Superior temporal gyrus (tissue), 1 donor: ENCODE measurements at regions not wholly inside any gene's neighbourhood (a gene's known extent, or its start where the extent isn't known, plus 50 kb on each side); places are given as distances from the start of the nearest gene placed in this dataset.

Source experiments
- DNase-seq: peaks from one replicate; pipeline ENCODE4 v3.0.0-alpha.2; 2016; ENCODE audit errors: extremely low spot score

GRCh38 chr18:46407486-46408166 lies 249.4 kb downstream of the LOXHD1 start:
- DNase-seq = no peak

GRCh38 chr18:46408334-46408987 lies 248.6 kb downstream of the LOXHD1 start:
- DNase-seq = no peak

DNA sequence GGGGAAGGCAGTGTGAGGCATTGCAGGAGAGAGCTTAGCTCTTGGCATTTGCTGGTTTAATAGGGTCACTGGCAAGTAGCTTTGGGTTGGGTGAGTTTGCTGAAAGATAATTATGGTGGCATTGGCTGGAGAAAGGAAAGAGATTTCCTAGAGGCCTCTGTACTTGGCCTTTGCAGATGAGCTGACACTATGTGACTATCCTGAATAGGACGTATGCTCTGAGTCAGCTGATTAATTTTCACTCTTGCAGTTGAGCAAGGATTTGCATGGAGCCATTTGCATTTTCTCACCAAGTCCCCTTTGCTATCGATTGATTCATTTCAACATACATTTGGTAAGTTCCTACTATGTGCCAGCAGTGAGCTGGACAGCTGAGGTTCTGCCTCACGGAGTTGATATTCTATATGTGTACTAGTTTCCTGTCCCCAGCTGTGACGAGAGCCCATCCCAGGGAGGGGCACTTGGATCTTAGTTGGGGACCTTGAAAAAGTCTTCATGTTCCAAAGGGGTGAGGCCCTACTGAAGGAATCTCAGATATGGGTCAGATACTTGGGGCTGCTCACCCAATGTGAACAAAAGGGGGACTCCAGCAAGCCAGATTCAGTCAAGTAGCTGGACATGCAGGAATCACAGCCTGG lies 245.7 kb downstream of the LOXHD1 start:
- DNase-seq = no peak

DNA sequence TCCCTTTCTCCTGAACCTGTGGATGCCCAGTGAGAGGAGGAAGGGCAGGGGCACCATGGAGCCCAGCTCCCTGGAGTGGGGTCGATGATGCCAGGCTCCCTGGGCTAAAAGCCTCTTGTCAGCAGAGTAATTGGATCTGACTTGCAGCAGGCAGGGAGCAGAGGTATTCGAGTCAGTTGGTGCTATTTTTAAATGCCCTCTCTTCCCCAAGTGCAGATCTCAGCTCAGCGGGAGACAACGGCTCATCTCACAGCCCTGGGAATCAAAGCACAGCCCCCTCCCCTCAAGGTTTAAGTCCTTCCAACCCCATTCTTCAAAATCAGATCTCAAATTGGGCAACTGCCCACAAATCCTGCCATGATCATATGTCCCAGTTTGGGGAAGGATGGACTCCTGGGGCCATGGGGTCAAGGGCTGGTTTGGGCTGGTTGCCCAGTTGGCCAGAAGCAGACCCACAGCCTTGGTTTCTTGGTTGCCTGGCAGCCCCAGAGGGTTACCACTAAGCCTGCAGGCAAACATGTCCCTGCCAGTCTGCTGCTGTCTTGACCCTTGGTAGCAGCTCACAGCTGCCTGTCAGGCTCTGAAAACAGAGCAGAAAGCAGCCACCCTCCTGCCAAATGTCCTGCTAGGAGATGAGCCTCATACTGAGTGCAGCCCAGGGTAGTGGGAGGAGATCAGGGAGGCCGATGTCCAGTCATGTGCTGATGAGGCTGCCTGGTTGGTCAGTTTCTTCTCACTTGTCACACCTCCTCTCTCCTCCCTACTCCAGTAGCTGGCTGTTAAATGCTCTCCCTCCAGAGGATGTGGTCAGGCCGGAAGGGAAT lies 244.9 kb downstream of the LOXHD1 start:
- no peak for DNase-seq

DNA sequence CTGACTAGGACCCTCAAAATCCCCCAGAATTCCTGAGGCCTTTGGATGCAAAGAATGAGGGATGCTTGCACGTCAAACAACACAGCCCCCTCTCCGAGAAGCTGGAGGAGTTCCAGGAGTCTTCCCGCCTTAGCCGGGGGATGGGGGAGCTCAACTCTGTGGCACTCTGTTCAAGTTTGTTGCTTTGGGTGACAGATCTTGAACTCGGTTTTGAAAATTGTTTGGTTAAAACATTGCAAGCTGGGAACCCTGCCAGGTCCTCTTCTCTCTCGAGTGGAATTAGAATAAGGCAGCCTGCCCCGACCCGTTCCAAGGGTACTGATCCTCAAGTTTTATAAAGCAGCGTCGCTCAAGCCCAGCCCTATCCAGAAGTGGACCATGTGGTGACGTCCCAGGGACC lies 244.1 kb downstream of the LOXHD1 start:
- no peak for DNase-seq

- DNase-seq = no peak
Measured at GRCh38 chr18:46413684-46414083, 243.3 kb downstream of the LOXHD1 start.

DNA sequence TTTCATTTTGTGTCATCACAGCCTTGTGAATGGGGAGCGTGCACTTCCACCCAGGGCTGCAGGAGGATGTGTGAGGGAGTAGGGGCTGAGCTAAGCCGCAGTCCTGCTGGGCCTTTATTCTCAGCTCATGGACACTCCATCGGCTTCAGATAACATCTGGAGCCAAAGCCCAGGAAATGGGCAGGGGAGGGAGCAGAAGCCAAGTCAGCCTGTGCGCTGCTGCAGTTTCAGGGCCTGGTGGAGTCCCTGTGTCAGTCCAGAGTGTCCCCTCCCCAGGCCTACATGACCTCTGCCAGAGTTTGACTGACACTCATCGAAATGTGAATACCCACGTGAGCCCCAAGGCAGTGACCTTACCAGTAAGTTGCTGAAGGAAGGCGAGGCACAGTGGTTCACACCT lies 242.2 kb downstream of the LOXHD1 start:
- DNase-seq = no peak

DNA sequence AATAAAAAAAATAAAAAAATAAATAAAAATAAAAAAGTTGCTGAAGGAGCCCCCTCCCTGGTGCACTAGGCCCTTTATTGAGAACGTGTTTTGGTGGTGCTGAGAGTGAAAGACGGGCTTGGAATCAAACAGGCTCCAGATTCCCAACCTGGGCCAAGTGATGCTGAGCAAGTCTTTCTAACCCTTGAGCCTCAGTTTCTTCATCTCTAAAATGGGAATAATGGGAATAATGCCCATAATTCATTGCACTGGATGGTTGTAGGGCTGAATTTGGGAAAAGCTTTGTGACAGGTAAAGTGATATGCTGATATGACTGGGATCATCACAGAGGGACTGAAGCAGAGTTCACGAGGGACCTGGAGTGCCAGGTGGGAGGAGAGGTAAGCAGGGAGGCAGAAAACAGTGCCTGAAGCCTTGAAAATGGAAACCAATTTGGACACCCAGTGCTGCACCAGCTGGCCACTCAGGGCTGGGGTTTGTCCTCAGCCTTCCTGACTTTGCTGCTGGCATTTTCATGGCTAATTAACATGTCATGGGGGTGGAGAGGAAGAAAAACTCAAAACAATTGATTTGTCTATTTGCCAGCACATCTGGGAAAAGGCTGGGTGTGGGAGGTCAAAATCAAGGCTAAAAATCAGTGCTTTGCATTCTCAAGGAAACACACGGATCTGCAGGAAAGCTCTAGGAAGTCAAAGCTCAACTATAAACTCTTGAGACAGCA lies 241.3 kb downstream of the LOXHD1 start:
- no peak for DNase-seq

DNA sequence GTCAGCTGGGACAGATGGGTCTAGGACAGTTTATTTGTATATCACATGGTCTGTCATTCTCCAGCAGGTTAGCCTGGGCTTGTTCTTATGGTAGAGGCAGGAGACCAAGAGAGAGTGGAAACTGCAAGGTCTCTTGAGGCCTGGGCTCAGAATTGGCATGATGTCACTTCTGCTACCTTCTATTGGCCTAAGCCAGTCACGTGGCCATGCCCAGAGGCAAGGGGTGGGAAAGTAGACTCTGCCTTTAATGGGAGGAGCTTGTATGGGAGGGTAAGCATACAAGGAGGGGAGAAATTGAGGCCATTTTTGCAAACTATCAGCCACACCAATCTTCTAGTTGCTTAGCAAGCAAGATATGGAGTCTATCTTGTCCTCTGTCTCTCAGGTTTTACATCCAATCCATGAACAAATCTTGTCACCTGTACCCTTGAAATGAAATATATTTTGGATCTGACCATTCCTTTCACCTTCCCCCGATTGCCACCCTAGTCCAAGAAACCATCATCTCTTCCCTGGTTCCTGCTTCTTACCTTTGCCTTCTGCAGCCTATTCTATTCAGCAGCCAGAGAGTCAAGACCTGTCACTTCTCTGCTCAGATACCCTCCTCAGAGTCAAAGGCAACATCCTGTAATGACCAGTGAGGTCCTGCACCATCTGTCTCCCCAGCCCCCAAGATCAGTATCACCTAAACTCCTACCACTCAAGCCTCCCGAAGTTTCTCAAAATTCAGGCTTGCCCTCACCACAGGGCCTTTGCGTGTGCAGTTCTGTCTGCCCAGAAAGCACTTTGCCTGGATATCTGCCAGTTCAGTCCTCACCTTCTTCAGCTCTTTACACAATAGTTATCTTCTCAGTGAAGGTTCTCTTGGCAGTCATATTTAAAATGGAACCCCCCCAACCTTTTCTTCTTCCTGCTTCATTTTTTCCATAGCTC lies 240.0 kb downstream of the LOXHD1 start:
- no peak for DNase-seq

GRCh38 chr18:46418663-46419260 lies 238.3 kb downstream of the LOXHD1 start:
- no peak for DNase-seq

- no peak for DNase-seq
Measured at GRCh38 chr18:46419391-46420141, 237.5 kb downstream of the LOXHD1 start.

- DNase-seq = no peak
Measured at GRCh38 chr18:46421973-46422551, 235.0 kb downstream of the LOXHD1 start.

DNA sequence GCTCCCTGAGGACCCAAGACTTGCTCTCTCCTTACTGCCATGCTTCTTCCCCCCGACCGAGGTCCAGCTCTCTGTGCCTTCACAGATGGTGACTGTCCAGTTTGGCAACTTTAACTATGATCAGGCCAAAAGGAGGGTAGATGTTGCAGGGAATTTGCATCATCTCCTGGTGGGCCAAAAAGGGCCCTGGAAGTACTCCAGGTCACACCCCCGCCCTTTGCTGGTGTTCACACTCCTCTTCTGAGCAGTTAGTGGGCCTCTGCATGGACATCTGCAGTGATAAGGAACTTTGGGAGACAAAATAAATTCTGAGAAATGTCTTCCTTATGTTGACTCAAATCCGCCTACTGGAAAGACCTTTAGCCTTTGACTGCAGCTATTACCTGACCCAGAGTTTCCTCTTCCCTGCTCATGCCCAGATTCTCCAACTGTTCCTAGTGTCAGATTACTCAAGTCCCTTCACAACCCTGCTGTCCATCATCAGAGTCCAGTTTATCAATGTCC lies 234.4 kb downstream of the LOXHD1 start:
- DNase-seq = no peak

DNA sequence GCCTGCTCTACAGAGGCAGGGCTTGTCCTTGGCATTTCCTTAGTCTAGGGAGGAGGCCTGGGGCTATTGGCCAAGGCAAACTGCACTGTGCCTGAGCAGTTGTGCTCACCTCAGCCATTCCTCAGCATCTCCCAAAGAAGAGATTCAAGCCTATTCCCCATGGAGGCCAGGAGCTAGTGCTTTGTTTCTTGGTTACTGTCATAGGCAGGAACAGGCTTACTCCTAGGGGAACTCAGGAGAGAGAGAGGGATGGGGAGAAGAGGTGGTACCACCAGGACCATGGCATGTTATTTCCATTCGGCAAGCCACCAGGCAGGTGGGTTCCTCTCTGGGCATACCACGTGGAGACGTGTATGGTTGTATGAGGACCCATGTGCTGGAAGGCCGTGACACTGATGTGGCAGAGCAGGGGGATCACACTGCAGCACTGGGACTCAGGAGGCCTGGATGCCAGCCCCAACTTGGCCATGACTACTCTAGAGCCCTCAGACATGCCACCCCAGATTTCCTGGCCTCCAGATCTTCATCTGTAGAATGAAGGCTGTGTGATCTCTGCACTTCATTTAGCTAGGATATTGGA lies 233.7 kb downstream of the LOXHD1 start:
- DNase-seq = no peak

DNA sequence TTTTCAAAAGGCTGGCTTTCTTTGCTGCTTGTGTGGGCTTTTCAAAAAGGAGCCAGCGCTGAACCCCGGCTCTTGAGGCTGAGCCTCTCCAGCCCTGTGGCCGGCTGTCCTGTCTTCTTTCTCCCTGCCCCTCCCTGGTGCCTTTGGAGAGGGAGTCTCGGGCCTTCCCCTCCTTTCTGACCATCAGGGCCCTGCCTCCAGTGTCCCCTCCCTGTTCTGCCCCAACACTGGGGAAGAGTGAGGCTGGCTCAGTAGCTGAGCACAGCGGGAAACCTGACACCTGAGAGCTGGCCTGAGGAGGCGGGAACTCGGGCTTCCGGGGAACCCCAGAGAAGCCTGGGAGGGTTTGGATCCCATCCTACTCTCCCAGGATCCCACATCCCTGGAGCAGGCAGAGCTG lies 232.1 kb downstream of the LOXHD1 start:
- no peak for DNase-seq

DNA sequence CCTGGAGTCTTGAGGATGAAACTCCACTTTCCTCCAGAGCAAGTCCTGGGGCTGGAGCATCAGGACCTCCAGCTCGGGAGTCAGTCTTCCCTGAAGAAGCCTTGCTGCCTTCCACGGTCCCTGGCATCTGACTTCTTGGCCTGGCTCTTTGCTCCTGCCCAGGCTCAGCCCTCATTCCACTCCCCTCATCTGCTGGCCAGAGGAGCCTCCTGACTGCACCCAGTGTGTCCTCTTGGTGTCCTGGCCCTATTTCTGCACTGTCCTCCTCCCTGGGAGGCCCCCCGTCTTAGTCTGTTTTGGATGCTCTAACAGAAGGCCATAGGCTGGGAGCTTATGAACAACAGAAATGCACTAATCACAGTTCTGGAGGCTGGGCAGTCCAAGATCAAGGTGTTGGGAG lies 231.5 kb downstream of the LOXHD1 start:
- DNase-seq = no peak

- no peak for DNase-seq
Measured at GRCh38 chr18:46426021-46426678, 230.9 kb downstream of the LOXHD1 start.

DNA sequence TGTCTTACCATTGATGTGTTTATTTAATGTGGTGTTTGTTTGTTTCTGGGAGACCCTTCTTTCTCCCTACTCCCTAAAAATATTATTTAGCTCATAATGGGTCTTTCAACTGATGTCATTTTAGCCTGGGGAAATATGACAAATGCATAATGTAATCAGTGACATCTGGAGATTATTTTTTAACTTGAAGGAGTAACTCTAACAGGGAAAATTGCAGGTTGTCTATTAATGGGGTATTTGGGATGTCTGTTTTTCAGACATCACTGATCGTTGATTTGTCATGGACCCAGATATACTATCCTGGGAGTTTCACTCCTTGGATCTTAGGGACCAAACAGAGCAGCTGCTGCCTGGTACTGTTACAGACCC lies 230.4 kb downstream of the LOXHD1 start:
- no peak for DNase-seq
